GM19397 (cell line): ENCODE measurements at regions not wholly inside any gene's neighbourhood (a gene's known extent, or its start where the extent isn't known, plus 50 kb on each side); places are given as distances from the start of the nearest gene placed in this dataset.
"Not testable (repeated sequence)": the region's sequence is repeated elsewhere in the genome, so short reads cannot be mapped to it uniquely, and the experiment has no call there.

ENCODE experiments used
- ATAC-seq: cut with Tn5 transposase; IDR thresholded peaks from one replicate; pipeline ENCODE4 v1.9.1; 2021; ENCODE audit warnings: mild to moderate bottlenecking, moderate library complexity; ENCODE audit not compliant: unreplicated experiment

GRCh38 chr1:120240181-120240580 lies 63.9 kb upstream of the SEC22B start:
- not testable (repeated sequence) for ATAC-seq

GRCh38 chr1:120239351-120239750 lies 63.0 kb upstream of the SEC22B start:
- ATAC-seq: not testable (repeated sequence)

- not testable (repeated sequence) for ATAC-seq
Measured at GRCh38 chr1:120238867-120239266, 62.5 kb upstream of the SEC22B start.

GRCh38 chr1:120233661-120234018 lies 57.3 kb upstream of the SEC22B start:
- not testable (repeated sequence) for ATAC-seq

GRCh38 chr1:120232834-120233660 lies 56.7 kb upstream of the SEC22B start:
- not testable (repeated sequence) for ATAC-seq

GRCh38 chr1:120229835-120230234 lies 53.5 kb upstream of the SEC22B start:
- not testable (repeated sequence) for ATAC-seq
